ENCODE measurements at regions not wholly inside any gene's neighbourhood (a gene's known extent, or its start where the extent isn't known, plus 50 kb on each side); places are given as distances from the start of the nearest gene placed in this dataset.

- no peak for TF ChIP-seq POLR2AphosphoS5 (IDR thresholded peaks at IDR 0.05; ENCODE audit: insufficient read depth in 1 of 2, low read depth in 1 of 2)
- TF ChIP-seq CTCF (IDR thresholded peaks at IDR 0.05) = no peak
- TF ChIP-seq POLR2A (IDR thresholded peaks at IDR 0.05) = no peak
Measured at GRCh38 chr14:22486675-22487074, 102.3 kb downstream of the DAD1 start.

Measured in vagina (tissue), 2 donors.